SK-MEL-5 (cell line): ENCODE measurements at regions not wholly inside any gene's neighbourhood (a gene's known extent, or its start where the extent isn't known, plus 50 kb on each side); places are given as distances from the start of the nearest gene placed in this dataset.

ENCODE experiments used
- DNase-seq: peaks from one replicate; pipeline ENCODE4 v3.0.0-alpha.2; 2016; ENCODE audit warnings: low read depth, low spot score
- in situ Hi-C: cut with HindIII; loops from 2 replicates; pipeline ENCODE4 v1.10.0; 2016; ENCODE audit warnings: low sequenced_read_pairs, high pct_unique_total_duplicates, low pct_unique_long_range_greater_than_20kb

- no peak for DNase-seq
- in situ Hi-C loops = no loop called here
Observed at GRCh38 chr9:84439250-84439649, 98.7 kb upstream of the SLC28A3 start.

- in situ Hi-C loops = no loop called here
- no peak for DNase-seq
Observed at GRCh38 chr9:84442712-84443111, 102.2 kb upstream of the SLC28A3 start.

DNA sequence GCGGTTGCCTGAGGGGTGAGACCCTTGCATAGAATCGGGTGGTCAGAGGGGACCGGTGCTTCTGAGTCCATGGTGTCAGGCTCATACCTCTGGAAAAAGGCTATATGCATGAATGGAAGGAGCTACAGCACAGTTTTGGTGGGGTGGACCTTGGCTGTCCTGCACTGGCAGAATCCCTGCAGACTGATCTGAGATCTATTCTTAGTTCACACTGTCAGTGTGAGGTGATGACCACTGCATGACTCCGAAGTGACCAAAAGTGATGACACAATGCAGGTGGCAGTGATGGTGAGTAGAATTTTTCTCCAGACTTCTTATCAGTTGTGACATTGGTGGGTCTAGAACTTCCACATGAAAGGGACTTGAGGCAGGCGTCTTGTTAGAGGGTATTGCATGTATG is 105.2 kb upstream of the SLC28A3 start:
- in situ Hi-C loops = no loop called here

GRCh38 chr9:84447305-84447704 is 106.7 kb upstream of the SLC28A3 start:
- in situ Hi-C loops = no loop called here
- DNase-seq = no peak

More for the DNA sequence above, 105.2 kb upstream of the SLC28A3 start:
- DNase-seq = no peak

GRCh38 chr9:84450029-84450428 is 109.5 kb upstream of the SLC28A3 start:
- no peak for DNase-seq
- in situ Hi-C loops = no loop called here

- no peak for DNase-seq
- in situ Hi-C loops = no loop called here
Observed at GRCh38 chr9:84456527-84456926, 116.0 kb upstream of the SLC28A3 start.

DNA sequence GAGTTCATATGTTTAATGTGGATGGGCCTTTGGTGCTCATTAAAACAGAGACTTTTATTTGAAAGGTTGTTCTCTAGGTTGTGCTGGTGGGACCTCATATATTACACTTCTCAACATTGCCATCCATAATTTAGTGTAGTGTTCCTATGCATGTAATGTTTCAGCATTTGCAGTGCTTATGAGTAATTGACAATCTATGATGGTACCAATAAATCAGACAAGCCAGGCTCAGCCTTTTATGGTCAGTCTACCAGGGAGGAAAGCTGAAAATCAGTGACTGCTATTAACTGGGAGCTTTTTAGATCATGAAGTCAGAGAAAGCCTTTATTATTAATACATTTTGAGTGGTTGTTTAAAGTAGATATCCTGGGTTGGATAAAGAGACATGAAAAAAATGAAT is 120.1 kb upstream of the SLC28A3 start:
- no peak for DNase-seq
- in situ Hi-C loops = no loop called here

GRCh38 chr9:84463272-84463671 is 122.7 kb upstream of the SLC28A3 start:
- no peak for DNase-seq
- in situ Hi-C loops = no loop called here

DNA sequence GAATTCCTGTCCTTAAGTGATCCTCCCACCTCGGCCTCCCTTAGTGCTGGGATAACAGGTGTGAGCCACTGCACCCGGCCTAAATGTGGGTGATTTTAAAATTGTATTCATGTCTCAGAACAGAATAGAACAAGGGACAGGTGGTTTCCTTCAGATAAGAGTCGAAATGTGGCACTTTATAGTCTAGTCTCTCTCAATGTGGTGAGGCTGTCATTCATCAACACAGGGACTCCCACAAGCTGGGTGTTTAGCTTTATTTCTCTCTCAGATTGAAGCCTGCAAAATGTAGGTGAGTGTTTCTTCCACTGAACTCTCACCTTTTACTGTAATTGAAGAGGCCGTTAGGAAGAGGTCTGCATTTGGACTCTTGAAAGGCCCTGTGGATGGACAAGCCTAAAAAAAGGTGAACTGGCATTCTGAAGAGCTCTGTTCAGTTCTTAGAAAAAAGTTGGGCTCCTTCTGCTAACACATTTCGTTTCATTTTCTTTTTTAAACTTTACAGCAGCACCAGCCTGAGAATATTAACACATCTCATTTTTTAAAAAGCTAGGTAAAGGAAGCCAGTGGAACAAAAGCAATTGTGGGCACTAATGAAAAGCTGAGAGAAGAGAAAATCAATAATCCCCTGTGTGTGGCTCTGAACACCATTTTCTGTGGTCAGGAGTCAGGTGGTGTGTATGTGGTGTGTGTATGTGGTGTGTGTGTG is 126.2 kb upstream of the SLC28A3 start:
- DNase-seq = no peak
- in situ Hi-C loops = no loop called here

- no peak for DNase-seq
- in situ Hi-C loops = no loop called here
Observed at GRCh38 chr9:84471816-84472215, 131.3 kb upstream of the SLC28A3 start.

- in situ Hi-C loops = no loop called here
- DNase-seq = no peak
Observed at GRCh38 chr9:84478996-84479395, 138.4 kb upstream of the SLC28A3 start.

DNA sequence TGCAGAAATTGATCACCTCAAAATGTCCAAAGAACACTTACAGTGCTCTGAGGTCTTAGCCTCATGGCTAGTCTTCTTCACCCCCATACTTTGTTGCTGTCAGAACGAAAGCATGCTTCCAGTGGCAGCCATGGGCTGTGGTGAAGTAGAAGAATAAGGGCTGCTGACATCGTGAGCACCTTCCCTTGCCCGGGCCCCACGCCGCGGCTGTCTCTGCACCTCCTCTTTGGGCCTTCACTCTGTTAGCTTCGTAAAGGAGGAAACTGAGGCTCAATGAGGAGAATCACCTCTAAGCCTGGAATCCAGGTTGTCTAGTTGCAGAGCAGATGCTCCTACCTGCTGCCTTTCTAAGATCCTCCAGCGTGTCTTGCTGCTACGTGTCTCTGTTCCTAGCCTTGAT is 139.5 kb upstream of the SLC28A3 start:
- in situ Hi-C loops = no loop called here
- no peak for DNase-seq

GRCh38 chr9:84481231-84481630 is 140.7 kb upstream of the SLC28A3 start:
- in situ Hi-C loops = no loop called here
- no peak for DNase-seq

- DNase-seq = no peak
- in situ Hi-C loops = no loop called here
Observed at GRCh38 chr9:84481636-84482218, 141.2 kb upstream of the SLC28A3 start.

DNA sequence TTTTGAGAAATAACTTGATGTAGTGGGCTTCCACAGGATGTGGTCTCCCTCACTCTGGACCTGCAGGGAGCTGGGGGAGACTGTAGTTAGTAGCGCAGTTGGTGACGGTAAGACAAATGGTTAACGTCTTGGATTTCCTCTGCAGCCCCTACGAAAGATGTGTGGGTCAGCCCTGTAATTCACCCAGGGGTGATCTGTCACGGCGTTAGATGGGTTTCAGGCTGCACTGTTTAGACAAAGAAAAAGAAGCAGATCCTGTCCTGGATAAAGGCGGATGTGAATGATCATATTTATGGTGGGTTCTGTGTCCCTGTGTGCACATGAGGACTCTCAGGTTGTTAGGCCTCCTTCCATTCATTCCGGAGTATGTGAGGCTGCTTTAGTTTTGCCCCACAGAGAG is 142.0 kb upstream of the SLC28A3 start:
- in situ Hi-C loops = no loop called here
- DNase-seq = no peak

DNA sequence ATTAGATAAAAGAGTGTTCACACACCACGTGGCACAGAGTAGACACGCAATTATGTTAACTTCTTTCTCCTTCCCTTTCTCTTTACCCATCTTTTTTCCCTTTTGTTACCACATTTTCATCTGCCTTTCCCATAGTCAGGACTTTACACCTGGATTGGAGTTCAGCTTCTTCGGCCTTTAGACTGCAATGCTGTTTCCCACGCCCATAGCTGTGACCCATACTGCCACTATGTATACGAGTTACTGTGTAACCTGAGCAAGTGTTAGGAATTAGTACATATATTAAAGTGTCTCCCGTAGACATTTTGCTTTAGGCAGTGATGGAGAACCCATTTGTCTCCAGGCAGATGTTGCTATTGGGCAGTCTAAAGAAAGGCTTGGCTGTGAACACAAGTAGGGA is 143.6 kb upstream of the SLC28A3 start:
- no peak for DNase-seq
- in situ Hi-C loops = no loop called here

GRCh38 chr9:84485539-84485938 is 145.0 kb upstream of the SLC28A3 start:
- in situ Hi-C loops = no loop called here
- DNase-seq = no peak

GRCh38 chr9:84486663-84487062 is 146.1 kb upstream of the SLC28A3 start:
- no peak for DNase-seq
- in situ Hi-C loops = no loop called here

DNA sequence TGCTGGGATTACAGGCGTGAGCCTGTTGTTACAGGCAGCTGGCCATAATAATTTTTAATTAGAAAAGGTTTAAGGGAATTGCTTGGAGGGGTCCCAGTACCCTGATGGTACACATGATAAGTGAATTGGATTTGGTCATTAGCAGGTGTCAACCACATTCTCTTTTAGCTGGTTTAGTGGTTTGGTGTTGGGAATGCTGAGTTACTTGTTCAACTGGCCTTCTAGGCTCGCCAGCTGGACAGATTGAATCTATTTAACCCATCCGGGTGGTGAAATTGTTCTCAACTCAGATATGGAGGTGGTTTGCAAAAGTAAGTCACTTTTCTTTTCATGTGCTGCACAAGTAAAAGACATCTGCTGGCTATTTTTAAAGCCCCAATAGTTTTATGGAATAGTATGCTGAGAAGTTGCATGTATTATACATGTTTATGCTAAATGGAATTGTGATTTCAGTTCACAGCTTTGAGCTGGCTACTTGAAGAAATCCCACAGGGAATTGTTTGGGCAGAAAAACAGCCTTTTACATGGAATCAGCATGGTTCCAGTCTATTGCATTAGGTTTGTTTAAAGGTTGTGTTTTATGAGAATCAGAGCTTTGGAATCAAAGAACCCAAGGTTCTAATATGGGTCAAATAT is 149.8 kb upstream of the SLC28A3 start:
- in situ Hi-C loops = no loop called here

More for the DNA sequence above, 149.8 kb upstream of the SLC28A3 start:
- DNase-seq = no peak
